ENCODE measurements at regions not wholly inside any gene's neighbourhood (a gene's known extent, or its start where the extent isn't known, plus 50 kb on each side); places are given as distances from the start of the nearest gene placed in this dataset.
"Not testable (repeated sequence)": the region's sequence is repeated elsewhere in the genome, so short reads cannot be mapped to it uniquely, and the experiment has no call there.

- DNase-seq = no peak
These were observed 53.4 kb downstream of the MC4R start for GRCh38 chr18:60319129-60319528.

GRCh38 chr18:60311676-60312360 lies 60.8 kb downstream of the MC4R start:
- DNase-seq = no peak

GRCh38 chr18:60295674-60296073 lies 76.9 kb downstream of the MC4R start:
- DNase-seq = no peak

- DNase-seq = peak; percentile 29
These were observed 80.4 kb downstream of the MC4R start for GRCh38 chr18:60292186-60292585.

GRCh38 chr18:60279391-60279790 lies 93.2 kb downstream of the MC4R start:
- DNase-seq = no peak

- DNase-seq = no peak
These were observed 94.6 kb downstream of the MC4R start for GRCh38 chr18:60277855-60278480.

GRCh38 chr18:60267391-60268058 lies 105.0 kb downstream of the MC4R start:
- no peak for DNase-seq

- no peak for DNase-seq
These were observed 106.0 kb downstream of the MC4R start for GRCh38 chr18:60266558-60266957.

- DNase-seq = no peak
These were observed 113.4 kb downstream of the MC4R start for GRCh38 chr18:60259052-60259681.

GRCh38 chr18:60249388-60249787 lies 123.2 kb downstream of the MC4R start:
- DNase-seq = no peak

- no peak for DNase-seq
These were observed 123.9 kb downstream of the MC4R start for GRCh38 chr18:60248336-60249330.

- DNase-seq = no peak
These were observed 125.5 kb downstream of the MC4R start for GRCh38 chr18:60247103-60247502.

- no peak for DNase-seq
These were observed 126.0 kb downstream of the MC4R start for GRCh38 chr18:60246606-60247005.

- DNase-seq = no peak
These were observed 127.5 kb downstream of the MC4R start for GRCh38 chr18:60245096-60245495.

- not testable (repeated sequence) for DNase-seq
These were observed 133.4 kb downstream of the MC4R start for GRCh38 chr18:60239024-60239710.

- no peak for DNase-seq
These were observed 137.4 kb downstream of the MC4R start for GRCh38 chr18:60235164-60235563.

GRCh38 chr18:60232541-60232940 lies 140.0 kb downstream of the MC4R start:
- no peak for DNase-seq

- no peak for DNase-seq
These were observed 143.7 kb downstream of the MC4R start for GRCh38 chr18:60228609-60229595.

- DNase-seq = no peak
These were observed 157.1 kb downstream of the MC4R start for GRCh38 chr18:60215432-60215831.

GRCh38 chr18:60209042-60209441 lies 163.5 kb downstream of the MC4R start:
- no peak for DNase-seq

- DNase-seq = no peak
These were observed 169.9 kb downstream of the MC4R start for GRCh38 chr18:60202708-60203107.

Data from NCI-H2029 treated with DMSO at 0.1 percent for 48 hours (cell line).